Activated CD8-positive, alpha-beta memory T cell treated with anti-CD3 and anti-CD28 coated beads for 36 hours (primary cell): ENCODE measurements at regions not wholly inside any gene's neighbourhood (a gene's known extent, or its start where the extent isn't known, plus 50 kb on each side); places are given as distances from the start of the nearest gene placed in this dataset.

ENCODE experiments used
- CTCF ChIA-PET: fragments of 350-600 bp; sonication (Branson Sonifier 250); formaldehyde crosslinking; loops from one replicate; lab custom pipeline; 2021; ENCODE audit warnings: antibody characterized with exemption; lab: Charles Lee
- POLR2A ChIA-PET: fragments of 350-600 bp; sonication (Branson Sonifier 250); formaldehyde crosslinking; loops from one replicate; lab custom pipeline; 2021; ENCODE audit warnings: antibody characterized with exemption; lab: Charles Lee

DNA sequence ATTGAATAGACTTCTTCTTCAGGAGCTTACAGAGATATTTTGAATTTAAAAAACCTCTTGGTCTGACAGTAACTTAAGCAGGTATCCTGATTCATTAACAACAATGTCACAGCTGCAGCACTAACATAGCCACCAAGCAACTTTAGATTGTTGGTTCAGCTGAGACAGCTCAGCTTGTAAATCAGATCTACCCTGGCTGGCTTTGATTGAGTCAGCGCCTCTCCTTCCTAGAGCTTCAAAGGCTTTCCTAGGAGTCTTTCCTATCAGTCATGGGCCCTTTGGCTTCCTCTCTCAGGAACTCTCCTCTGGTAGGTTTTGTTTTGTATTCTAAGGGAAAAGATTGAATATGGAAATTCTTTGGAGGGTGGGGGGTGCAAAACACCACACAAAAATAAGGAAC lies 70.7 kb upstream of the STEAP4 start:
- ChIA-PET CTCF (no interaction called here), POLR2A (interaction anchor here (0.7 kb wide), 1 partner anchor 140 kb away, joined by 3 read pairs; no protein-coding TSS in a partner anchor)

GRCh38 chr7:88368686-88369085 lies 62.0 kb upstream of the STEAP4 start:
- CTCF ChIA-PET = no interaction called here
- POLR2A ChIA-PET = no interaction called here

DNA sequence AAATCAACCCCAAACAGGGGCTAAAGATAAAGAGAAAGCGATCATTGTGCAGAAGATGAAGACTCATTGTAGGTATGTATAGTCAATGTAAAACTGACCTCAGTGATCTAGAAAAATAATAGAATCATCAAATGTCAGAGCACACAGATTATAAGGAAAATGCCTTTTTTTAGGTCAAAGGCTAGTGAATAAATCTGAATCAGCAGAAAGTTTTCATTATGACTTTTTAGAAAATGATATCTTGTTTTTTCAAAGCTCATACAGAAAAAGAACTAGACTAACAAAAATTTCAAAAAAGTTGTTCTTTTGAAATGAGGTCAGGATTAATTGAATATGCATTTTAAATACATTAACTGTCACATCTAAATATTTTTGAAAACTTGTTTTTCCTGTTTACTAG lies 60.2 kb upstream of the STEAP4 start:
- CTCF ChIA-PET = no interaction called here
- POLR2A ChIA-PET = no interaction called here

GRCh38 chr7:88363869-88364268 lies 57.2 kb upstream of the STEAP4 start:
- ChIA-PET CTCF (no interaction called here), POLR2A (no interaction called here)

GRCh38 chr7:88363249-88363648 lies 56.6 kb upstream of the STEAP4 start:
- CTCF ChIA-PET = no interaction called here
- POLR2A ChIA-PET = no interaction called here

GRCh38 chr7:88361357-88361756 lies 54.7 kb upstream of the STEAP4 start:
- ChIA-PET CTCF (no interaction called here), POLR2A (no interaction called here)

- POLR2A ChIA-PET = no interaction called here
- CTCF ChIA-PET = no interaction called here
Observed at GRCh38 chr7:88358881-88359280, 52.2 kb upstream of the STEAP4 start.

DNA sequence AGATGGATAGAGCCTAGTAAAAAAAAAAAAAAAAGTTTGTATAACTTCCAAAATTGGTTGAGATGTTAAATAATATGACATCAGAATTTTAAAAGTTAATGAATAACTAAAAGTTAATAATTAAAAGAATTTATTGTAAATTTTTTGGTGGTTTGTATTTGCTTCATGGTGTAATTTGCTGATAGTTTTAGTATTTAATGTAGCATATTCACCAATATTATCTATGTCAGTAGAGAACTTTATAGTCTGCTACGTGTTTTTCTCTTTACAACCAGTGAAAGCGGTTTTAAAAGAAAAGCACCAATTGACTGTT lies 51.8 kb upstream of the STEAP4 start:
- POLR2A ChIA-PET = no interaction called here
- CTCF ChIA-PET = no interaction called here

- ChIA-PET POLR2A (no interaction called here), CTCF (no interaction called here)
Observed at GRCh38 chr7:88357781-88358525, 51.3 kb upstream of the STEAP4 start.

GRCh38 chr7:88357294-88357693 lies 50.6 kb upstream of the STEAP4 start:
- ChIA-PET POLR2A (no interaction called here), CTCF (no interaction called here)
